ENCODE measurements at regions not wholly inside any gene's neighbourhood (a gene's known extent, or its start where the extent isn't known, plus 50 kb on each side); places are given as distances from the start of the nearest gene placed in this dataset.

DNA sequence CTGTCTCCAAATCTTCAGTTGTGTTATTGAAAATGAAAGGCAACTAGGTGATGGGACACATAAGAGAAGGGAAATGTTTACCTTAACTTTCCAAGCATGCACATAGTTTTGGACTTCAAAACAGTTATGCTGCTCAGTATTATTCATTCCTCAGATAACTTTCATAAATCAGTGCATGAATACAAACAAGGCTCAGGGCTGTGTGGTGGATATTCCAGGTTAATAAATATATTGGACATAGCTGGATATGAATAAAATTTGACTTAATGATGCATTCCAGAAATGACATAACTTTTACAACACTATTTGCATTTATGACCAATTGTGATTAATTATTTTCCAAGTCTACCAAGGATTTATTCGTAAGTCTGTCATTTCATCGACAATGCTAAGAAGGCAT is 301.2 kb upstream of the ZNF804A start:
- TF ChIP-seq, protein P1, sequence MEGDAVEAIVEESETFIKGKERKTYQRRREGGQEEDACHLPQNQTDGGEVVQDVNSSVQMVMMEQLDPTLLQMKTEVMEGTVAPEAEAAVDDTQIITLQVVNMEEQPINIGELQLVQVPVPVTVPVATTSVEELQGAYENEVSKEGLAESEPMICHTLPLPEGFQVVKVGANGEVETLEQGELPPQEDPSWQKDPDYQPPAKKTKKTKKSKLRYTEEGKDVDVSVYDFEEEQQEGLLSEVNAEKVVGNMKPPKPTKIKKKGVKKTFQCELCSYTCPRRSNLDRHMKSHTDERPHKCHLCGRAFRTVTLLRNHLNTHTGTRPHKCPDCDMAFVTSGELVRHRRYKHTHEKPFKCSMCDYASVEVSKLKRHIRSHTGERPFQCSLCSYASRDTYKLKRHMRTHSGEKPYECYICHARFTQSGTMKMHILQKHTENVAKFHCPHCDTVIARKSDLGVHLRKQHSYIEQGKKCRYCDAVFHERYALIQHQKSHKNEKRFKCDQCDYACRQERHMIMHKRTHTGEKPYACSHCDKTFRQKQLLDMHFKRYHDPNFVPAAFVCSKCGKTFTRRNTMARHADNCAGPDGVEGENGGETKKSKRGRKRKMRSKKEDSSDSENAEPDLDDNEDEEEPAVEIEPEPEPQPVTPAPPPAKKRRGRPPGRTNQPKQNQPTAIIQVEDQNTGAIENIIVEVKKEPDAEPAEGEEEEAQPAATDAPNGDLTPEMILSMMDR (IDR thresholded peaks at IDR 0.05; ENCODE audit: unreplicated experiment) = no peak
- H3K27me3 Mint-ChIP-seq = no peaks in the 10 kb centered on the region
- H3K4me1 Mint-ChIP-seq (ENCODE audit: low read depth) = no peaks in the 10 kb centered on the region
- H3K9me3 Mint-ChIP-seq (ENCODE audit: low read depth) = no peaks in the 10 kb centered on the region
- no peak for DNase-seq (ENCODE audit: low spot score, unreplicated experiment)
- no peak overlapping the region for H3K27ac Mint-ChIP-seq
- H3K4me3 Mint-ChIP-seq (ENCODE audit: low read depth) = no peak overlapping the region
- H3K36me3 Mint-ChIP-seq (ENCODE audit: insufficient read depth) = no peaks in the 10 kb centered on the region

DNA sequence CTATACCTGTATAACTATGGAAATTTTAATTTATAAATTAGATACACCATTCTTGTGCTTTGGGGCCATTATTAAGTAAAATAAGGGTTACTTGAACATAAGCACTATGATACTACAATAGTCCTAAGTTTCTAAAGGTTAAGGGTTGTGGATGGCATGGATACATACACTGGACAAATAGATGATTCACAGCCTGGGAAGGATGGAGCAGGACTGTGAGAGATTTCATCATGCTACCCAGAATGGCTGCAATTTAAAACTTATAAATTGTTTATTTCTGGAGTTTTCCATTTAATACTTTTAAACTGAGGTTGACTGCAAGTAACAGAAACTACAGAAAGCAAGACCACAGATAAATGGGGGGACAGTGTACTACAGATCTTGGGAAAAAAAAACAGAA is 295.8 kb upstream of the ZNF804A start:
- H3K9me3 Mint-ChIP-seq (ENCODE audit: low read depth) = no peaks in the 10 kb centered on the region
- H3K27me3 Mint-ChIP-seq = no peaks in the 10 kb centered on the region
- H3K4me1 Mint-ChIP-seq (ENCODE audit: low read depth) = no peaks in the 10 kb centered on the region
- H3K36me3 Mint-ChIP-seq (ENCODE audit: insufficient read depth) = no peaks in the 10 kb centered on the region
- no peak overlapping the region for H3K4me3 Mint-ChIP-seq (ENCODE audit: low read depth)
- no peak for DNase-seq (ENCODE audit: low spot score, unreplicated experiment)
- H3K27ac Mint-ChIP-seq = no peak overlapping the region
- TF ChIP-seq, protein P1 (IDR thresholded peaks at IDR 0.05; ENCODE audit: unreplicated experiment) = no peak

DNA sequence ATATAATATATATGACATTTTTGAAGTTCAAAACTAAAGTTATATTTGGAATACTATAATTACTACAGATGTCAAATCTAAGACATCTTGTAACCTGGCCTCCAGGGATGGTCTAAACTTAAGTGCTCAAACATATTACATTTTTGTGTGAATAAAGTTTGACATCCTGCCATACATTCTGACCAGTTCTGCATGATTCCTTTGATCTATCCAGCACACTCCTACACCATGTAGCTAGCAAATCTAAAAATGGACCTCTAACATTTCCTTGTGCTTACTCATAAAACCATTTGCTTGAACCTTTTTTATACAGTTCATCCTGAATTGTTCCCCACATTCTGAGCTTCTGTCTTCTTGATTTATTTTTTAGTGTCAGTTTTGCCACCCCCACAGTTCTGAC is 294.3 kb upstream of the ZNF804A start:
- H3K27ac Mint-ChIP-seq = no peak overlapping the region
- no peaks in the 10 kb centered on the region for H3K9me3 Mint-ChIP-seq (ENCODE audit: low read depth)
- H3K36me3 Mint-ChIP-seq (ENCODE audit: insufficient read depth) = no peaks in the 10 kb centered on the region
- TF ChIP-seq, protein P1 (IDR thresholded peaks at IDR 0.05; ENCODE audit: unreplicated experiment) = no peak
- no peak for DNase-seq (ENCODE audit: low spot score, unreplicated experiment)
- no peaks in the 10 kb centered on the region for H3K27me3 Mint-ChIP-seq
- no peak overlapping the region for H3K4me3 Mint-ChIP-seq (ENCODE audit: low read depth)
- no peaks in the 10 kb centered on the region for H3K4me1 Mint-ChIP-seq (ENCODE audit: low read depth)

DNA sequence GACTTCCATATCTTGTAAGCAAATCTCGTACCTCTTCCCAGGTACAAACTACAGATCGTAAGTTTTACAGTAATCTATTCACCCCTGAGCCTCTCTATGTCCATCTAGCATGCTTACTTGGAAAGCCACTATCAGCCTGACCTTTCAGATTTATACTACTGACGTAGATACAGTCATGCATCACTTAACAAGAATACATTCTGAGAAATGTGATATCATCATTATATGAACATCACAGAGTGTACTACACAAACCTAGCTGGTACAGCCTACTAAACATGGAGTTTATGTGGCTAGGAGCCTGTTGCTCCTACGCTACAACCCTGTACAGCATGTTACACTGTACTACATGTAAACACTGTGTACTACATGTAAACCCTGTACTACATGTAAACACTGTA is 293.2 kb upstream of the ZNF804A start:
- no peaks in the 10 kb centered on the region for H3K4me1 Mint-ChIP-seq (ENCODE audit: low read depth)
- no peak for DNase-seq (ENCODE audit: low spot score, unreplicated experiment)
- TF ChIP-seq, protein P1 (IDR thresholded peaks at IDR 0.05; ENCODE audit: unreplicated experiment) = no peak
- H3K27ac Mint-ChIP-seq = no peak overlapping the region
- H3K36me3 Mint-ChIP-seq (ENCODE audit: insufficient read depth) = no peaks in the 10 kb centered on the region
- H3K27me3 Mint-ChIP-seq = no peaks in the 10 kb centered on the region
- no peak overlapping the region for H3K4me3 Mint-ChIP-seq (ENCODE audit: low read depth)
- H3K9me3 Mint-ChIP-seq (ENCODE audit: low read depth) = no peaks in the 10 kb centered on the region

DNA sequence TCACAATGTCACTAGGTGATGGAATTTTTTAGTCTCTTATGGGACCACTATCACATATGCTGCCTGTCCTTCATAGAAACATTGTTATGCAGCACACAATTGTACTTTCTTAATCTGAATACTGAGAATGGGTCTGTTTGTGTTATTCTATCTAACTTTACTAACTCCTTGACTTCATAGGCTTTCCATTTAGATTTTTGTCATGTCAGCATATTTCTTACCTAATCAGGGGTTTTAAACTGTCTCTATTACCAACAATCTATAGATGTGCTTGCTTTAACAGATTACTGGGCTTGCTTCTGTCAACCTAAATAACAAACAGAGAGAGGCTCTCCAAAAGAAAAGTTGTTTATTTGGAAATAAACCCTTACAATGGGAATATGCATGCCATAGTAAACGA is 289.6 kb upstream of the ZNF804A start:
- DNase-seq (ENCODE audit: low spot score, unreplicated experiment) = no peak
- Mint-ChIP-seq H3K4me3 (ENCODE audit: low read depth) (no peak overlapping the region), H3K4me1 (ENCODE audit: low read depth) (no peaks in the 10 kb centered on the region), H3K27ac (no peak overlapping the region), H3K36me3 (ENCODE audit: insufficient read depth) (no peaks in the 10 kb centered on the region), H3K27me3 (no peaks in the 10 kb centered on the region), H3K9me3 (ENCODE audit: low read depth) (no peaks in the 10 kb centered on the region)
- TF ChIP-seq, protein P1 (IDR thresholded peaks at IDR 0.05; ENCODE audit: unreplicated experiment) = no peak

Measured in progenitor cell of endocrine pancreas (in vitro differentiated cells).